ENCODE measurements at regions not wholly inside any gene's neighbourhood (a gene's known extent, or its start where the extent isn't known, plus 50 kb on each side); places are given as distances from the start of the nearest gene placed in this dataset.

GRCh38 chr2:236941551-236941950, 144.1 kb upstream of the COPS8 start:
- H3K4me1 ChIP-seq (ENCODE audit: control insufficient read depth in 1 of 2, insufficient read depth in 2 of 2, low read depth in 1 of 2, low read length in 1 of 2): no peaks in the 10 kb centered on the region
- POLR2A ChIA-PET: no interaction called here
- no peaks in the 10 kb centered on the region for H3K36me3 ChIP-seq (replicated peaks in 1 of 2; ENCODE audit: control insufficient read depth in 1 of 2, insufficient read depth in 2 of 2, low read length in 1 of 2)
- no peaks in the 10 kb centered on the region for H3F3A ChIP-seq (replicated peaks; ENCODE audit: insufficient read depth)
- 55% methylated on average over 4 of the region's 4 CpGs for WGBS (ENCODE audit: low lambda C conversion rate)
- H2AFZ ChIP-seq (ENCODE audit: low read depth): no peak overlapping the region
- H3K9ac ChIP-seq: no peak overlapping the region
- H3K79me2 ChIP-seq (ENCODE audit: insufficient read depth): no peaks in the 10 kb centered on the region
- no peak overlapping the region for H3K27ac ChIP-seq (ENCODE audit: low read depth in 2 of 2, low read length in 1 of 2)
- no peaks in the 10 kb centered on the region for H4K20me1 ChIP-seq (ENCODE audit: insufficient read depth)
- no peaks in the 10 kb centered on the region for H3K9me3 ChIP-seq
- no peaks in the 10 kb centered on the region for H3K9me2 ChIP-seq
- H3K27me3 ChIP-seq (ENCODE audit: insufficient read depth): no peaks in the 10 kb centered on the region
- no peak for TF ChIP-seq EZH2phosphoT487 (IDR thresholded peaks at IDR 0.05; ENCODE audit: borderline replicate concordance, low read depth)
- no peak overlapping the region for H3K4me3 ChIP-seq (ENCODE audit: low read depth in 2 of 2, low read length in 1 of 2)
- no peak for DNase-seq
- CTCF ChIA-PET: no interaction called here
- no peak overlapping the region for H3K4me2 ChIP-seq

- CTCF ChIA-PET: no interaction called here
- Histone ChIP-seq H3K36me3 (replicated peaks in 1 of 2; ENCODE audit: control insufficient read depth in 1 of 2, insufficient read depth in 2 of 2, low read length in 1 of 2) (no peaks in the 10 kb centered on the region), H4K20me1 (ENCODE audit: insufficient read depth) (no peaks in the 10 kb centered on the region), H3K4me1 (ENCODE audit: control insufficient read depth in 1 of 2, insufficient read depth in 2 of 2, low read depth in 1 of 2, low read length in 1 of 2) (no peaks in the 10 kb centered on the region), H3K4me2 (no peak overlapping the region), H3F3A (replicated peaks; ENCODE audit: insufficient read depth) (no peaks in the 10 kb centered on the region), H3K9me2 (no peaks in the 10 kb centered on the region), H3K79me2 (ENCODE audit: insufficient read depth) (no peaks in the 10 kb centered on the region), H3K27ac (ENCODE audit: low read depth in 2 of 2, low read length in 1 of 2) (no peak overlapping the region), H3K9me3 (no peaks in the 10 kb centered on the region), H3K4me3 (ENCODE audit: low read depth in 2 of 2, low read length in 1 of 2) (no peak overlapping the region), H2AFZ (ENCODE audit: low read depth) (no peak overlapping the region), H3K9ac (no peak overlapping the region), H3K27me3 (ENCODE audit: insufficient read depth) (no peaks in the 10 kb centered on the region)
- 31% methylated on average over 4 of the region's 4 CpGs for WGBS (ENCODE audit: low lambda C conversion rate)
- POLR2A ChIA-PET: no interaction called here
- TF ChIP-seq RXRA (IDR thresholded peaks at IDR 0.05; ENCODE audit: borderline replicate concordance, low read depth): no peak
- no peak for TF ChIP-seq TEAD4 (IDR thresholded peaks at IDR 0.05; ENCODE audit: borderline replicate concordance, insufficient read depth)
- no peak for TF ChIP-seq GATA2 (CRISPR knock-in tag; IDR thresholded peaks at IDR 0.05)
- TF ChIP-seq JUND (IDR thresholded peaks at IDR 0.05): no peak
- no peak for TF ChIP-seq CTCF (IDR thresholded peaks at IDR 0.05)
- no peak for TF ChIP-seq YY1 (IDR thresholded peaks at IDR 0.05; ENCODE audit: low read depth)
- TF ChIP-seq MEF2A (IDR thresholded peaks at IDR 0.05; ENCODE audit: borderline replicate concordance, low read depth): no peak
- no peak for DNase-seq
Observed at GRCh38 chr2:236942554-236942953, 143.1 kb upstream of the COPS8 start.

- H3K4me2 ChIP-seq: no peak overlapping the region
- POLR2A ChIA-PET: no interaction called here
- H2AFZ ChIP-seq (ENCODE audit: low read depth): no peak overlapping the region
- DNase-seq: no peak
- H3K9me3 ChIP-seq: no peaks in the 10 kb centered on the region
- H3K79me2 ChIP-seq (ENCODE audit: insufficient read depth): no peaks in the 10 kb centered on the region
- WGBS (ENCODE audit: low lambda C conversion rate): 9% methylated on average over 6 of the region's 6 CpGs
- no peaks in the 10 kb centered on the region for H4K20me1 ChIP-seq (ENCODE audit: insufficient read depth)
- CTCF ChIA-PET: no interaction called here
- H3F3A ChIP-seq (replicated peaks; ENCODE audit: insufficient read depth): no peaks in the 10 kb centered on the region
- no peak overlapping the region for H3K27ac ChIP-seq (ENCODE audit: low read depth in 2 of 2, low read length in 1 of 2)
- no peaks in the 10 kb centered on the region for H3K9me2 ChIP-seq
- no peaks in the 10 kb centered on the region for H3K4me1 ChIP-seq (ENCODE audit: control insufficient read depth in 1 of 2, insufficient read depth in 2 of 2, low read depth in 1 of 2, low read length in 1 of 2)
- H3K4me3 ChIP-seq (ENCODE audit: low read depth in 2 of 2, low read length in 1 of 2): no peak overlapping the region
- H3K9ac ChIP-seq: no peak overlapping the region
- H3K27me3 ChIP-seq (ENCODE audit: insufficient read depth): no peaks in the 10 kb centered on the region
- no peaks in the 10 kb centered on the region for H3K36me3 ChIP-seq (replicated peaks in 1 of 2; ENCODE audit: control insufficient read depth in 1 of 2, insufficient read depth in 2 of 2, low read length in 1 of 2)
- no peak for TF ChIP-seq REST (IDR thresholded peaks at IDR 0.05; ENCODE audit: low read depth, low read length)
- no peak for TF ChIP-seq CTCF (IDR thresholded peaks at IDR 0.05)
- no peak for TF ChIP-seq CHD2 (IDR thresholded peaks at IDR 0.05; ENCODE audit: low read length, partially characterized antibody)
- no peak for TF ChIP-seq RFX5 (IDR thresholded peaks at IDR 0.05; ENCODE audit: low read length)
- TF ChIP-seq USF2 (IDR thresholded peaks at IDR 0.05; ENCODE audit: borderline replicate concordance, low read depth, low read length): no peak
- TF ChIP-seq PBX3 (IDR thresholded peaks at IDR 0.05): no peak
Observed at GRCh38 chr2:236943068-236943467, 142.6 kb upstream of the COPS8 start.
